SK-N-SH treated with all-trans-retinoic acid at 6 μM for 48 hours (cell line): ENCODE measurements at regions not wholly inside any gene's neighbourhood (a gene's known extent, or its start where the extent isn't known, plus 50 kb on each side); places are given as distances from the start of the nearest gene placed in this dataset.

ENCODE experiments used
- ATAC-seq: fragments of 200-7000 bp; cut with Tn5 transposase; 3 replicates; pipeline ENCODE4 v1.9.1; 2020; ENCODE audit warnings: mild to moderate bottlenecking, moderate library complexity
- ARNTL ChIP-seq: fragments of 450-650 bp; formaldehyde crosslinking; IDR thresholded peaks from 2 replicates; pipeline ENCODE4 v1.5.0; 2020; ENCODE audit warnings: low read depth, mild to moderate bottlenecking, moderate library complexity, borderline replicate concordance
- BACH2 ChIP-seq: fragments of 250-450 bp; sonication (Bioruptor Pico); IDR thresholded peaks from 2 replicates; pipeline ENCODE4 v1.9.0; 2021; ENCODE audit warnings: mild to moderate bottlenecking, borderline replicate concordance
- CSDC2 ChIP-seq: fragments of 250-450 bp; sonication (Bioruptor Pico); IDR thresholded peaks from 2 replicates; pipeline ENCODE4 v1.5.0; 2020; ENCODE audit warnings: mild to moderate bottlenecking, moderate library complexity
- ESRRG ChIP-seq: fragments of 250-450 bp; sonication (Bioruptor Pico); IDR thresholded peaks from 2 replicates; pipeline ENCODE4 v1.6.1; 2021; ENCODE audit warnings: mild to moderate bottlenecking
- GLIS3 ChIP-seq: fragments of 250-450 bp; sonication (Bioruptor Pico); IDR thresholded peaks from 2 replicates; pipeline ENCODE4 v1.5.0; 2020; ENCODE audit warnings: mild to moderate bottlenecking, moderate library complexity
- ISL1 ChIP-seq: fragments of 250-450 bp; sonication (Bioruptor Pico); IDR thresholded peaks from 2 replicates; pipeline ENCODE4 v2.1.2; 2022; ENCODE audit warnings: mild to moderate bottlenecking, moderate library complexity
- PPARA ChIP-seq: fragments of 250-450 bp; sonication (Bioruptor Pico); IDR thresholded peaks from 2 replicates; pipeline ENCODE4 v1.5.0; 2020; ENCODE audit warnings: mild to moderate bottlenecking, borderline replicate concordance
- RARB ChIP-seq: fragments of 250-450 bp; sonication (Bioruptor Pico); IDR thresholded peaks from 2 replicates; pipeline ENCODE4 v1.8.0; 2021; ENCODE audit warnings: mild to moderate bottlenecking, moderate library complexity
- SNAI2 ChIP-seq: fragments of 250-450 bp; sonication (Bioruptor Pico); IDR thresholded peaks from 2 replicates; pipeline ENCODE4 v1.5.0; 2020; ENCODE audit warnings: mild to moderate bottlenecking, moderate library complexity
- TCF4 ChIP-seq: fragments of 250-450 bp; sonication (Bioruptor Pico); IDR thresholded peaks from 2 replicates; pipeline ENCODE4 v1.8.0; 2021; ENCODE audit warnings: mild to moderate bottlenecking, moderate library complexity, borderline replicate concordance
- TOX ChIP-seq: fragments of 250-450 bp; sonication (Bioruptor Pico); IDR thresholded peaks from 2 replicates; pipeline ENCODE4 v1.8.0; 2021; ENCODE audit warnings: mild to moderate bottlenecking, moderate library complexity, borderline replicate concordance
- ZC3H10 ChIP-seq: fragments of 250-450 bp; sonication (Bioruptor Pico); IDR thresholded peaks from 2 replicates; pipeline ENCODE4 v1.5.1; 2021; ENCODE audit warnings: mild to moderate bottlenecking, moderate library complexity
- ZFP3 ChIP-seq: fragments of 250-450 bp; sonication (Bioruptor Pico); IDR thresholded peaks from 2 replicates; pipeline ENCODE4 v1.5.0; 2020; ENCODE audit warnings: mild to moderate bottlenecking, moderate library complexity
- ZFP30 ChIP-seq: fragments of 450-650 bp; formaldehyde crosslinking; IDR thresholded peaks from 2 replicates; pipeline ENCODE4 v1.5.0; 2022; ENCODE audit warnings: mild to moderate bottlenecking, moderate library complexity
- ZNF70 ChIP-seq: fragments of 450-650 bp; formaldehyde crosslinking; IDR thresholded peaks from 2 replicates; pipeline ENCODE4 v1.5.0; 2020; ENCODE audit warnings: mild to moderate bottlenecking, moderate library complexity
- TF ChIP-seq, protein P1 (sequence below): fragments of 250-450 bp; sonication (Bioruptor Pico); IDR thresholded peaks from 2 replicates; pipeline ENCODE4 v1.8.0; 2021; ENCODE audit warnings: low read depth, mild to moderate bottlenecking, moderate library complexity, borderline replicate concordance
- TF ChIP-seq, protein P2 (sequence below): fragments of 250-450 bp; sonication (Bioruptor Pico); IDR thresholded peaks from 2 replicates; pipeline ENCODE4 v1.5.1; 2021; ENCODE audit warnings: mild to moderate bottlenecking, moderate library complexity
- TF ChIP-seq, protein P3 (sequence below): fragments of 250-450 bp; sonication (Bioruptor Pico); IDR thresholded peaks from 2 replicates; pipeline ENCODE4 v1.5.0; 2020; ENCODE audit warnings: mild to moderate bottlenecking, moderate library complexity
- TF ChIP-seq, protein P4 (sequence below): fragments of 250-450 bp; sonication (Bioruptor Pico); IDR thresholded peaks from 2 replicates; pipeline ENCODE4 v1.5.1; 2020; ENCODE audit warnings: low read depth, mild to moderate bottlenecking, moderate library complexity

DNA sequence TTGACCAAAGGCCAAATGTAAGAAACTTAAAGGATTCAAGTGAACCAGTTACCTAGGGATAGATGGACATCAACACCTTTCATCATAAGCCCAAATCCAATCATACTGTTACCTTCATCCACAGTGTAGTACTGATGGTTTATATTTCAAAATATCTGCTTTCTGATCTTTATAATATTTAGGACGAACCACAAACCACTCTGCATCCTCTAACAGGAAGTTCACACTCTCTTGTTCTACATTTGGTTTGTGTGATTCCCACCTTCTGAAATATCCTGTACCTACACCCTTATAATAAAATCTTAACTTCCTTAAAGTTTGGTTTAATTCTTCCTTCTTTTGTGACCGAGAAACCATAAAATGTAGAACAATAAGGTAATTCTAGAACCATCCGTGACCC is 535.7 kb upstream of the CHAC2 start:
- TF ChIP-seq GLIS3 (CRISPR knock-in tag) (no peak), ESRRG (CRISPR knock-in tag) (no peak), TOX (no peak)
- ATAC-seq: no peak

DNA sequence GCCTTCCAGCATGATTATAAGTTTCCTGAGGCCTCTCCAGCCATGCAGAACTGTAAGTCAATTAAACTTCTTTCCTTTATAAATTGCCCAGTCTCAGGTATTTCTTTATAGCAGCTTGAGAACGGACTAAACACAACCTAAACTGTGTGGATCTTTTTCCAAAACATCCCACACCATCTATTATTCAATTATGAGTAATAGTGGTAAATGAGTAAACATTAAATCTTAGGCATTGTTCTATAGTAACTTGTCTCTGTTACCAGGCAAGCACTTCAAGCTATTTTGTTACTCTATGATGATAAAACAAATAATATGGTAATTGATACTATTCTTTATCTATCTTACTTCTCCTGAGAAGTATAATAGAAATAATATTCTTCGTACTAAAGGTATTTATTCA is 536.9 kb upstream of the CHAC2 start:
- TF ChIP-seq TOX (no peak), GLIS3 (CRISPR knock-in tag) (no peak), ISL1 (no peak), ESRRG (CRISPR knock-in tag) (no peak), CSDC2 (CRISPR knock-in tag) (no peak), ARNTL (CRISPR knock-in tag) (no peak), ZC3H10 (CRISPR knock-in tag) (no peak), RARB (no peak), BACH2 (CRISPR knock-in tag) (no peak), ZFP30 (CRISPR knock-in tag) (no peak), SNAI2 (no peak), ZFP3 (CRISPR knock-in tag) (no peak), TCF4 (CRISPR knock-in tag) (no peak), ZNF70 (no peak), PPARA (CRISPR knock-in tag) (no peak)
- TF ChIP-seq, protein P1, sequence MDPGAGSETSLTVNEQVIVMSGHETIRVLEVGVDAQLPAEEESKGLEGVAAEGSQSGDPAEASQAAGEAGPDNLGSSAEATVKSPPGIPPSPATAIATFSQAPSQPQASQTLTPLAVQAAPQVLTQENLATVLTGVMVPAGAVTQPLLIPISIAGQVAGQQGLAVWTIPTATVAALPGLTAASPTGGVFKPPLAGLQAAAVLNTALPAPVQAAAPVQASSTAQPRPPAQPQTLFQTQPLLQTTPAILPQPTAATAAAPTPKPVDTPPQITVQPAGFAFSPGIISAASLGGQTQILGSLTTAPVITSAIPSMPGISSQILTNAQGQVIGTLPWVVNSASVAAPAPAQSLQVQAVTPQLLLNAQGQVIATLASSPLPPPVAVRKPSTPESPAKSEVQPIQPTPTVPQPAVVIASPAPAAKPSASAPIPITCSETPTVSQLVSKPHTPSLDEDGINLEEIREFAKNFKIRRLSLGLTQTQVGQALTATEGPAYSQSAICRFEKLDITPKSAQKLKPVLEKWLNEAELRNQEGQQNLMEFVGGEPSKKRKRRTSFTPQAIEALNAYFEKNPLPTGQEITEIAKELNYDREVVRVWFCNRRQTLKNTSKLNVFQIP: no peak
- TF ChIP-seq, protein P2, sequence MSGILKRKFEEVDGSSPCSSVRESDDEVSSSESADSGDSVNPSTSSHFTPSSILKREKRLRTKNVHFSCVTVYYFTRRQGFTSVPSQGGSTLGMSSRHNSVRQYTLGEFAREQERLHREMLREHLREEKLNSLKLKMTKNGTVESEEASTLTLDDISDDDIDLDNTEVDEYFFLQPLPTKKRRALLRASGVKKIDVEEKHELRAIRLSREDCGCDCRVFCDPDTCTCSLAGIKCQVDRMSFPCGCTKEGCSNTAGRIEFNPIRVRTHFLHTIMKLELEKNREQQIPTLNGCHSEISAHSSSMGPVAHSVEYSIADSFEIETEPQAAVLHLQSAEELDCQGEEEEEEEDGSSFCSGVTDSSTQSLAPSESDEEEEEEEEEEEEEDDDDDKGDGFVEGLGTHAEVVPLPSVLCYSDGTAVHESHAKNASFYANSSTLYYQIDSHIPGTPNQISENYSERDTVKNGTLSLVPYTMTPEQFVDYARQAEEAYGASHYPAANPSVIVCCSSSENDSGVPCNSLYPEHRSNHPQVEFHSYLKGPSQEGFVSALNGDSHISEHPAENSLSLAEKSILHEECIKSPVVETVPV (CRISPR knock-in tag): no peak
- TF ChIP-seq, protein P3, sequence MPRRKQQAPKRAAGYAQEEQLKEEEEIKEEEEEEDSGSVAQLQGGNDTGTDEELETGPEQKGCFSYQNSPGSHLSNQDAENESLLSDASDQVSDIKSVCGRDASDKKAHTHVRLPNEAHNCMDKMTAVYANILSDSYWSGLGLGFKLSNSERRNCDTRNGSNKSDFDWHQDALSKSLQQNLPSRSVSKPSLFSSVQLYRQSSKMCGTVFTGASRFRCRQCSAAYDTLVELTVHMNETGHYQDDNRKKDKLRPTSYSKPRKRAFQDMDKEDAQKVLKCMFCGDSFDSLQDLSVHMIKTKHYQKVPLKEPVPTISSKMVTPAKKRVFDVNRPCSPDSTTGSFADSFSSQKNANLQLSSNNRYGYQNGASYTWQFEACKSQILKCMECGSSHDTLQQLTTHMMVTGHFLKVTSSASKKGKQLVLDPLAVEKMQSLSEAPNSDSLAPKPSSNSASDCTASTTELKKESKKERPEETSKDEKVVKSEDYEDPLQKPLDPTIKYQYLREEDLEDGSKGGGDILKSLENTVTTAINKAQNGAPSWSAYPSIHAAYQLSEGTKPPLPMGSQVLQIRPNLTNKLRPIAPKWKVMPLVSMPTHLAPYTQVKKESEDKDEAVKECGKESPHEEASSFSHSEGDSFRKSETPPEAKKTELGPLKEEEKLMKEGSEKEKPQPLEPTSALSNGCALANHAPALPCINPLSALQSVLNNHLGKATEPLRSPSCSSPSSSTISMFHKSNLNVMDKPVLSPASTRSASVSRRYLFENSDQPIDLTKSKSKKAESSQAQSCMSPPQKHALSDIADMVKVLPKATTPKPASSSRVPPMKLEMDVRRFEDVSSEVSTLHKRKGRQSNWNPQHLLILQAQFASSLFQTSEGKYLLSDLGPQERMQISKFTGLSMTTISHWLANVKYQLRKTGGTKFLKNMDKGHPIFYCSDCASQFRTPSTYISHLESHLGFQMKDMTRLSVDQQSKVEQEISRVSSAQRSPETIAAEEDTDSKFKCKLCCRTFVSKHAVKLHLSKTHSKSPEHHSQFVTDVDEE (CRISPR knock-in tag): no peak
- no peak for ATAC-seq

DNA sequence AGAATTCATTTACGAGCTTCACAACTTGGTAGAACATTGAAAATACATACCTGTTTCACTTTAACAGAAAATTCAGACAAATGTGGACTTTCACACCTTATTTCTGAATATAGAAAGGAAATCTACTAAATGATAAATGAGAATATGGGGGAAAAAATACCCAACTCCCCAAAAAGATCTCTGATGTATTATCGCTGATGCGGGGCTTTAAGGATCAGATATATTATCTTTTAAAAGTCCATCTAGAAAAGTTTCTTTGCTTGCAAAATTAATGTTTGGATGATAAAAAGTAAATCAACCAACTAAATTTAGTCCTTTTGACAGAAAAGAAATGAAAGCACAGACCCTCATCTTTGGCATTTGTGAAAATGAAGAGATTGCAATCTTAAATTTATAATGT is 540.1 kb upstream of the CHAC2 start:
- no peak for TF ChIP-seq RARB
- TF ChIP-seq ZFP30 (CRISPR knock-in tag): no peak
- TF ChIP-seq ZFP3 (CRISPR knock-in tag): no peak
- no peak for TF ChIP-seq CSDC2 (CRISPR knock-in tag)
- TF ChIP-seq SNAI2: no peak
- TF ChIP-seq ISL1: no peak
- ATAC-seq: no peak

DNA sequence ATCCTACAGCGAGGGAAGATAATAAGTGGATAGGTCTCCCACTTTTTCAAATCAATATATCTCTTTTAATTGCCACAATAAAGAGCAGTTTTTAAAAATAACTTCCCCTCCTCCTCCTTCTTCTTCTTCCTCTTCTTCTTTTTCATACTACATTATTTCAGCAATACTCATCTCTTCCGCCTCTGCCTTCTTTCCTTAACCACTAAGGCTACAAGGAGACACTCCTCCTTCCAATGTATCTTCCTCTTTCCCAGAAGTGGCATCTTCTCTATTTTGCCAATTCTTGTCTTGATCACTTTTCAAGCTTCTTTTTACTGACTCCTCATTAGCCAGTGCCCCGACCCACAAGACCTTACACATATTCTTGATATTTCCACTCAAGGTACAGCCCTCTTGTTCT is 546.6 kb upstream of the CHAC2 start:
- ATAC-seq: no peak
- TF ChIP-seq, protein P4, sequence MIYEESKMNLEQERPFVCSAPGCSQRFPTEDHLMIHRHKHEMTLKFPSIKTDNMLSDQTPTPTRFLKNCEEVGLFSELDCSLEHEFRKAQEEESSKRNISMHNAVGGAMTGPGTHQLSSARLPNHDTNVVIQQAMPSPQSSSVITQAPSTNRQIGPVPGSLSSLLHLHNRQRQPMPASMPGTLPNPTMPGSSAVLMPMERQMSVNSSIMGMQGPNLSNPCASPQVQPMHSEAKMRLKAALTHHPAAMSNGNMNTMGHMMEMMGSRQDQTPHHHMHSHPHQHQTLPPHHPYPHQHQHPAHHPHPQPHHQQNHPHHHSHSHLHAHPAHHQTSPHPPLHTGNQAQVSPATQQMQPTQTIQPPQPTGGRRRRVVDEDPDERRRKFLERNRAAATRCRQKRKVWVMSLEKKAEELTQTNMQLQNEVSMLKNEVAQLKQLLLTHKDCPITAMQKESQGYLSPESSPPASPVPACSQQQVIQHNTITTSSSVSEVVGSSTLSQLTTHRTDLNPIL: no peak
- TF ChIP-seq ZFP3 (CRISPR knock-in tag) (no peak), RARB (no peak), ZC3H10 (CRISPR knock-in tag) (no peak), SNAI2 (no peak), PPARA (CRISPR knock-in tag) (no peak), ISL1 (no peak), GLIS3 (CRISPR knock-in tag) (no peak), ZNF70 (no peak)
- TF ChIP-seq, protein P1: no peak
- TF ChIP-seq, protein P2 (CRISPR knock-in tag): no peak
- TF ChIP-seq, protein P3 (CRISPR knock-in tag): no peak
